Calu3 (cell line): ENCODE measurements at regions not wholly inside any gene's neighbourhood (a gene's known extent, or its start where the extent isn't known, plus 50 kb on each side); places are given as distances from the start of the nearest gene placed in this dataset.

Experiments used
- BruUV-seq: library from RNA; stranded (reverse); fragments of 400-500 nt; replicated peaks from 2 replicates; lab custom pipeline; 2021; lab: Mats Ljungman, UMichigan
- CTCF ChIA-PET: fragments of 300-600 bp; sonication (Branson Sonifier 250); formaldehyde crosslinking; loops from one replicate; lab custom pipeline; 2022; ENCODE audit warnings: antibody characterized with exemption; lab: Charles Lee
- DNase-seq: peaks from one replicate; pipeline ENCODE4 v3.0.0; 2022
- H3K27ac Mint-ChIP-seq: one replicate; pipeline ENCODE4 v1.8.0; 2022; ENCODE audit warnings: mixed read lengths; ENCODE audit not compliant: unreplicated experiment
- H3K27me3 Mint-ChIP-seq: one replicate; pipeline ENCODE4 v1.8.0; 2022; ENCODE audit warnings: mixed read lengths; ENCODE audit not compliant: unreplicated experiment
- H3K36me3 Mint-ChIP-seq: one replicate; pipeline ENCODE4 v1.8.0; 2022; ENCODE audit warnings: mild to moderate bottlenecking, moderate library complexity, mixed read lengths; ENCODE audit not compliant: insufficient read depth, unreplicated experiment
- H3K4me1 Mint-ChIP-seq: one replicate; pipeline ENCODE4 v1.8.0; 2022; ENCODE audit warnings: mild to moderate bottlenecking, low read depth, mixed read lengths; ENCODE audit not compliant: unreplicated experiment
- H3K4me3 Mint-ChIP-seq: one replicate; pipeline ENCODE4 v1.8.0; 2022; ENCODE audit warnings: mild to moderate bottlenecking, low read depth, moderate library complexity, mixed read lengths; ENCODE audit not compliant: unreplicated experiment
- H3K9me3 Mint-ChIP-seq: one replicate; pipeline ENCODE4 v1.8.0; 2022; ENCODE audit warnings: low read depth, mixed read lengths; ENCODE audit not compliant: unreplicated experiment
- intact Hi-C: fragments of 100-400 bp; cut with micrococcal nuclease; formaldehyde crosslinking; loops from one replicate; pipeline ENCODE4 v1.10.0; 2022; ENCODE audit not compliant: unreplicated experiment
- TF ChIP-seq, protein P1 (sequence below): fragments of 200-600 bp; IDR thresholded peaks from one replicate; pipeline ENCODE4 v1.8.0; 2022; ENCODE audit warnings: antibody characterized with exemption; ENCODE audit not compliant: unreplicated experiment

DNA sequence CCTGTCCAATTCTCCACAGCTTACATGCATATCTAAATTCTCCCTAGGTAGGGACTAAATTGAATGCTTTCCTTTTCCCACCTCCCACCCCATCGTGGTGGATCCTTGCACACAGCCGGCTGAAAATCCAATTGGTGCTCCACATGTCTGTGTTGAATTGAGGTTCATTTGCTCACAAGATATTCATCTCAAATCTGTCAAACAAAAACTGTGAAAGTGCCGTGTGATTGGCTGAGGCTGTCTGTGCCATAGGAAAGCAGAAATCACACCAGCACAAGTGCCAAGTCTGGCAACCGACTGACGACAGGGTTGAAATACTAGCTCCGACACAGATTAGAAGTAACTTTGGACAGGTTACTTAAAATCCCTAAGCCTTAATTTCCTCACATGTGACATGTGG lies 823.3 kb downstream of the TDRD15 start:
- no peak overlapping the region for H3K4me3 Mint-ChIP-seq
- intact Hi-C loops = no loop called here
- H3K9me3 Mint-ChIP-seq = peaks cover 2% of the 10 kb centered on the region
- TF ChIP-seq, protein P1, sequence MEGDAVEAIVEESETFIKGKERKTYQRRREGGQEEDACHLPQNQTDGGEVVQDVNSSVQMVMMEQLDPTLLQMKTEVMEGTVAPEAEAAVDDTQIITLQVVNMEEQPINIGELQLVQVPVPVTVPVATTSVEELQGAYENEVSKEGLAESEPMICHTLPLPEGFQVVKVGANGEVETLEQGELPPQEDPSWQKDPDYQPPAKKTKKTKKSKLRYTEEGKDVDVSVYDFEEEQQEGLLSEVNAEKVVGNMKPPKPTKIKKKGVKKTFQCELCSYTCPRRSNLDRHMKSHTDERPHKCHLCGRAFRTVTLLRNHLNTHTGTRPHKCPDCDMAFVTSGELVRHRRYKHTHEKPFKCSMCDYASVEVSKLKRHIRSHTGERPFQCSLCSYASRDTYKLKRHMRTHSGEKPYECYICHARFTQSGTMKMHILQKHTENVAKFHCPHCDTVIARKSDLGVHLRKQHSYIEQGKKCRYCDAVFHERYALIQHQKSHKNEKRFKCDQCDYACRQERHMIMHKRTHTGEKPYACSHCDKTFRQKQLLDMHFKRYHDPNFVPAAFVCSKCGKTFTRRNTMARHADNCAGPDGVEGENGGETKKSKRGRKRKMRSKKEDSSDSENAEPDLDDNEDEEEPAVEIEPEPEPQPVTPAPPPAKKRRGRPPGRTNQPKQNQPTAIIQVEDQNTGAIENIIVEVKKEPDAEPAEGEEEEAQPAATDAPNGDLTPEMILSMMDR = no peak
- H3K27me3 Mint-ChIP-seq = no peaks in the 10 kb centered on the region
- BruUV-seq = no TSS peak
- no peaks in the 10 kb centered on the region for H3K36me3 Mint-ChIP-seq
- H3K27ac Mint-ChIP-seq = no peak overlapping the region
- DNase-seq = no peak
- CTCF ChIA-PET = no interaction called here
- no peaks in the 10 kb centered on the region for H3K4me1 Mint-ChIP-seq

DNA sequence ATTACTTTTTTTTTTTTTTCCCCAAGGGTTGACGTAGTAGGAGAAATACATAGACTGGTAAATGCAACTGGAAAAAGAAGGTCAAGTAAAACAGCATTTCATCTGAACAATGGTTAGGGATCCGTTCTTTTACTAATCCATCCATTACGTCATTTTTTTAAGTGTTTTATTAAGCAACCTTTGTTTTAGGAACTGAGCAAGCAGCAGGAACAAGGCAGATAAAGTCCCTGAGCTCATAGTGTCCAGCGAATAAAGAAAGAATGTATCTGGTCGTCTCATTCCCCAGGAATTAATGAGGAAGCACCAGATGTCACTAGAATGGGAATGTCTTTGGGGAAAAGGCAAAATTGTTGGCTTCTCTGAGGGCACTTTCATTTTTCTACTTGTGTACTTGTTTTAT lies 842.4 kb downstream of the TDRD15 start:
- no peaks in the 10 kb centered on the region for H3K4me1 Mint-ChIP-seq
- H3K36me3 Mint-ChIP-seq = no peaks in the 10 kb centered on the region
- CTCF ChIA-PET = no interaction called here
- H3K27ac Mint-ChIP-seq = no peak overlapping the region
- TF ChIP-seq, protein P1 = no peak
- no peak overlapping the region for H3K4me3 Mint-ChIP-seq
- intact Hi-C loops = no loop called here
- peaks cover 17% of the 10 kb centered on the region for H3K9me3 Mint-ChIP-seq
- DNase-seq = no peak
- H3K27me3 Mint-ChIP-seq = no peaks in the 10 kb centered on the region
- BruUV-seq = no TSS peak

DNA sequence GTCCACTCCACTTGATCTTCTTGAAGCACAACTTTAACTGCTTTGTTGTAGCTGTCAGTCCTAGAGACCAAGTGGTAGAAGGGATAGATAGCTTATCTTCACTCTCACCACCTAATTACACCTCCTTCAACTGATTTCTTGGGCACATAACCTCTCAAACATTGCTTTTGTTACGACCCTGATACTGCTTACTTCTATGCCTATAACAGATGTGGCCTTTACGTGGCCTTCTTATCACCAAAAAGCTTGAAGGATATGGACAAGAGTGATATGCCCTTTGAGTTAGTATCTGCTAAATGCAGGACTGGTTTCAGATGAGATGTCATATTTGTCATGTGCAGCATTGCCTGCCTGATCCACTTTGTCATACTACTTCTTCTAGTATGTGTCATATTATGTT lies 847.2 kb downstream of the TDRD15 start:
- no peaks in the 10 kb centered on the region for H3K36me3 Mint-ChIP-seq
- CTCF ChIA-PET = no interaction called here
- H3K4me1 Mint-ChIP-seq = no peaks in the 10 kb centered on the region
- peaks cover 16% of the 10 kb centered on the region for H3K9me3 Mint-ChIP-seq
- no peak overlapping the region for H3K27ac Mint-ChIP-seq
- BruUV-seq = no TSS peak
- no peaks in the 10 kb centered on the region for H3K27me3 Mint-ChIP-seq
- H3K4me3 Mint-ChIP-seq = no peak overlapping the region
- TF ChIP-seq, protein P1 = no peak
- DNase-seq = no peak
- intact Hi-C loops = no loop called here

DNA sequence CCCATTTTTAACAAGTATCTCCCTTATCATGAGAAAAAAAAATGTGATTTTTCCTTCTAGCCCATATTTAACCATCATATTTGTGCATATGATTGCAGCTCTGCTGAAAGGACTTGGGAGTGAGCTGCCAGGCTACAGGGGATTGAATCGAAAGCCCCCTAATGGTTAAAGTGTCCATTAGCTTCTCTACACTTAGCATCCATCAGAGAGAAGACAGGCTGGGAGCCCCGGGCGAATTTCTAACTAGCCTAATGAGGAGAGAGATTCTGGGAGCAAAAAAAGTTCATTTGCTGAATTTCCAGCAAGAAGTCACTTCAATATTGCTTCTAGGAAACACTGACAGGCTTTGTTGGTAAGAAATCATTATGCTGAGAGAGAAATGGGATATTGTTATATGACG lies 848.8 kb downstream of the TDRD15 start:
- no peak overlapping the region for H3K27ac Mint-ChIP-seq
- BruUV-seq = no TSS peak
- TF ChIP-seq, protein P1 = no peak
- no peaks in the 10 kb centered on the region for H3K4me1 Mint-ChIP-seq
- intact Hi-C loops = no loop called here
- no peaks in the 10 kb centered on the region for H3K36me3 Mint-ChIP-seq
- no peak overlapping the region for H3K4me3 Mint-ChIP-seq
- no peaks in the 10 kb centered on the region for H3K27me3 Mint-ChIP-seq
- DNase-seq = no peak
- CTCF ChIA-PET = no interaction called here
- peaks cover 10% of the 10 kb centered on the region for H3K9me3 Mint-ChIP-seq
